22Rv1 (cell line): ENCODE measurements at regions not wholly inside any gene's neighbourhood (a gene's known extent, or its start where the extent isn't known, plus 50 kb on each side); places are given as distances from the start of the nearest gene placed in this dataset.

Experiments
- ZFX ChIP-seq: fragments of 450-650 bp; IDR thresholded peaks from 2 replicates; pipeline ENCODE4 v1.6.1; 2017; ENCODE audit warnings: antibody characterized with exemption, borderline replicate concordance
- TF ChIP-seq, protein P1 (sequence below): fragments of 450-650 bp; IDR thresholded peaks from 2 replicates; pipeline ENCODE4 v1.5.1; 2017; ENCODE audit warnings: mild to moderate bottlenecking

DNA sequence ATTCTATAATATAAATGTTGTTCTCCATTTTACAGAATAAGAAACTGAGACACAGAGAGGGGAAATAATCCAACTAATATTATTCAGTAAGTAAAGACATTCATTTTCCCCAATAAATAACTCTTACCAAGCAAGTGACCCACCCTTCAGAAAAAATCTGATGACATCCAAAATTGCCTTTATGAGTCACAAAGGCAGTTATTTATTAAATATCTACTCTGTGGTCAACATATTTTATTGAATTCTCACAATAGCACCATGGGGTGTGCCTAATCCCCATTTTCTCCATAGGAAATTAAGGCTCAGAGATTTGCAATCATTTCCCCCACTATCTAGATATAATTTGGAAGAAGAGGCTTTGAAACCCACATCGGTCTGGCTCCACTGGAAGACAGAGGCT is 161.5 kb upstream of the ISX start:
- TF ChIP-seq, protein P1, sequence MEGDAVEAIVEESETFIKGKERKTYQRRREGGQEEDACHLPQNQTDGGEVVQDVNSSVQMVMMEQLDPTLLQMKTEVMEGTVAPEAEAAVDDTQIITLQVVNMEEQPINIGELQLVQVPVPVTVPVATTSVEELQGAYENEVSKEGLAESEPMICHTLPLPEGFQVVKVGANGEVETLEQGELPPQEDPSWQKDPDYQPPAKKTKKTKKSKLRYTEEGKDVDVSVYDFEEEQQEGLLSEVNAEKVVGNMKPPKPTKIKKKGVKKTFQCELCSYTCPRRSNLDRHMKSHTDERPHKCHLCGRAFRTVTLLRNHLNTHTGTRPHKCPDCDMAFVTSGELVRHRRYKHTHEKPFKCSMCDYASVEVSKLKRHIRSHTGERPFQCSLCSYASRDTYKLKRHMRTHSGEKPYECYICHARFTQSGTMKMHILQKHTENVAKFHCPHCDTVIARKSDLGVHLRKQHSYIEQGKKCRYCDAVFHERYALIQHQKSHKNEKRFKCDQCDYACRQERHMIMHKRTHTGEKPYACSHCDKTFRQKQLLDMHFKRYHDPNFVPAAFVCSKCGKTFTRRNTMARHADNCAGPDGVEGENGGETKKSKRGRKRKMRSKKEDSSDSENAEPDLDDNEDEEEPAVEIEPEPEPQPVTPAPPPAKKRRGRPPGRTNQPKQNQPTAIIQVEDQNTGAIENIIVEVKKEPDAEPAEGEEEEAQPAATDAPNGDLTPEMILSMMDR = no peak
- no peak for TF ChIP-seq ZFX
